A549 (cell line): ENCODE measurements at regions not wholly inside any gene's neighbourhood (a gene's known extent, or its start where the extent isn't known, plus 50 kb on each side); places are given as distances from the start of the nearest gene placed in this dataset.

Source experiments
- CBX8 ChIP-seq: fragments of 200-600 bp; sonication (generic); IDR thresholded peaks from 2 replicates; pipeline ENCODE4 v1.6.1; 2016
- CEBPB ChIP-seq, 2 experiments: fragments of >200 bp in 1 of 2; sonication (Bioruptor Twin) in 1 of 2; formaldehyde crosslinking in 1 of 2; IDR thresholded peaks; 2 replicates each; pipeline ENCODE4 v1.6.1; 2012 to 2016
- MAFK ChIP-seq: fragments of 450-650 bp; IDR thresholded peaks from 2 replicates; pipeline ENCODE4 v1.6.1; 2014; ENCODE audit not compliant: partially characterized antibody
- POLR2A ChIP-seq: IDR thresholded peaks from 2 replicates; pipeline ENCODE4 v1.6.1; 2012; ENCODE audit warnings: mild to moderate bottlenecking, low read length
- SREBF2 ChIP-seq: fragments of 450-650 bp; IDR thresholded peaks from 2 replicates; pipeline ENCODE4 v1.6.1; 2014; ENCODE audit warnings: mild to moderate bottlenecking, moderate library complexity
- TF ChIP-seq, protein P1 (sequence below): fragments of >200 bp; sonication (Bioruptor Twin); formaldehyde crosslinking; IDR thresholded peaks from 3 replicates; pipeline ENCODE4 v1.5.1; 2016
- TF ChIP-seq, protein P2 (sequence below): fragments of 200-600 bp; sonication (generic); IDR thresholded peaks from 2 replicates; pipeline ENCODE4 v1.6.1; 2016; ENCODE audit warnings: antibody characterized with exemption, mild to moderate bottlenecking, moderate library complexity

DNA sequence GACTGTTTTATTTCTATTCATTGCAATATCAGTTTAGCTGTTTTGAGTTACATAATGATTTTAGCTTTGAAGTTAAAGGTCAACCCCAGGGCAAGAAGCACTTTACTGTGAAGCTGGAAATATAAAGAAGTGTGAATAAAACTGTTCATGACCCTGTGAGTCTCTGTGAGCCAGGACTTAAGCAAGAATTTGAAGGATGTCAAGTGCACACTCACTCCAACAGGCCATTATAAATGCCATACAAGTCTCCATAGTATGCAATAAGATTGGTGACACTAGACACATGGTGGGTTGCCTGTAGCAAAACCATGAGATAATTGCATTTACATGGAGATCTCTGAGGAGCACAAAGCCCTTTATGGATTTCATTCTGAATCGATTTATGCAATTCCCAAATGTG is 318.7 kb upstream of the ITGA1 start:
- TF ChIP-seq MAFK = no peak
- TF ChIP-seq, protein P1, sequence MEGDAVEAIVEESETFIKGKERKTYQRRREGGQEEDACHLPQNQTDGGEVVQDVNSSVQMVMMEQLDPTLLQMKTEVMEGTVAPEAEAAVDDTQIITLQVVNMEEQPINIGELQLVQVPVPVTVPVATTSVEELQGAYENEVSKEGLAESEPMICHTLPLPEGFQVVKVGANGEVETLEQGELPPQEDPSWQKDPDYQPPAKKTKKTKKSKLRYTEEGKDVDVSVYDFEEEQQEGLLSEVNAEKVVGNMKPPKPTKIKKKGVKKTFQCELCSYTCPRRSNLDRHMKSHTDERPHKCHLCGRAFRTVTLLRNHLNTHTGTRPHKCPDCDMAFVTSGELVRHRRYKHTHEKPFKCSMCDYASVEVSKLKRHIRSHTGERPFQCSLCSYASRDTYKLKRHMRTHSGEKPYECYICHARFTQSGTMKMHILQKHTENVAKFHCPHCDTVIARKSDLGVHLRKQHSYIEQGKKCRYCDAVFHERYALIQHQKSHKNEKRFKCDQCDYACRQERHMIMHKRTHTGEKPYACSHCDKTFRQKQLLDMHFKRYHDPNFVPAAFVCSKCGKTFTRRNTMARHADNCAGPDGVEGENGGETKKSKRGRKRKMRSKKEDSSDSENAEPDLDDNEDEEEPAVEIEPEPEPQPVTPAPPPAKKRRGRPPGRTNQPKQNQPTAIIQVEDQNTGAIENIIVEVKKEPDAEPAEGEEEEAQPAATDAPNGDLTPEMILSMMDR = no peak
- TF ChIP-seq POLR2A = no peak
- TF ChIP-seq SREBF2 = no peak
- no peak for TF ChIP-seq CBX8
- no peak for TF ChIP-seq CEBPB (IDR thresholded peaks at IDR 0.05)
- TF ChIP-seq, protein P2, sequence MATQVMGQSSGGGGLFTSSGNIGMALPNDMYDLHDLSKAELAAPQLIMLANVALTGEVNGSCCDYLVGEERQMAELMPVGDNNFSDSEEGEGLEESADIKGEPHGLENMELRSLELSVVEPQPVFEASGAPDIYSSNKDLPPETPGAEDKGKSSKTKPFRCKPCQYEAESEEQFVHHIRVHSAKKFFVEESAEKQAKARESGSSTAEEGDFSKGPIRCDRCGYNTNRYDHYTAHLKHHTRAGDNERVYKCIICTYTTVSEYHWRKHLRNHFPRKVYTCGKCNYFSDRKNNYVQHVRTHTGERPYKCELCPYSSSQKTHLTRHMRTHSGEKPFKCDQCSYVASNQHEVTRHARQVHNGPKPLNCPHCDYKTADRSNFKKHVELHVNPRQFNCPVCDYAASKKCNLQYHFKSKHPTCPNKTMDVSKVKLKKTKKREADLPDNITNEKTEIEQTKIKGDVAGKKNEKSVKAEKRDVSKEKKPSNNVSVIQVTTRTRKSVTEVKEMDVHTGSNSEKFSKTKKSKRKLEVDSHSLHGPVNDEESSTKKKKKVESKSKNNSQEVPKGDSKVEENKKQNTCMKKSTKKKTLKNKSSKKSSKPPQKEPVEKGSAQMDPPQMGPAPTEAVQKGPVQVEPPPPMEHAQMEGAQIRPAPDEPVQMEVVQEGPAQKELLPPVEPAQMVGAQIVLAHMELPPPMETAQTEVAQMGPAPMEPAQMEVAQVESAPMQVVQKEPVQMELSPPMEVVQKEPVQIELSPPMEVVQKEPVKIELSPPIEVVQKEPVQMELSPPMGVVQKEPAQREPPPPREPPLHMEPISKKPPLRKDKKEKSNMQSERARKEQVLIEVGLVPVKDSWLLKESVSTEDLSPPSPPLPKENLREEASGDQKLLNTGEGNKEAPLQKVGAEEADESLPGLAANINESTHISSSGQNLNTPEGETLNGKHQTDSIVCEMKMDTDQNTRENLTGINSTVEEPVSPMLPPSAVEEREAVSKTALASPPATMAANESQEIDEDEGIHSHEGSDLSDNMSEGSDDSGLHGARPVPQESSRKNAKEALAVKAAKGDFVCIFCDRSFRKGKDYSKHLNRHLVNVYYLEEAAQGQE = no peak
